Thyroid gland (tissue), 4 donors: ENCODE measurements at regions not wholly inside any gene's neighbourhood (a gene's known extent, or its start where the extent isn't known, plus 50 kb on each side); places are given as distances from the start of the nearest gene placed in this dataset.

Experiments used
- DNase-seq, 2 donors: peaks; one replicate each; pipeline ENCODE4 v3.0.0-alpha.2; 2019
- H3K27ac ChIP-seq, 3 donors: fragments of 200-600 bp; sonication (generic); 1 replicate in 2 of 3; 2 replicates in 1 of 3; pipeline ENCODE4 v1.5.1; 2016 to 2019; ENCODE audit warnings: mild to moderate bottlenecking in 1 of 3, moderate library complexity in 1 of 3
- H3K27me3 ChIP-seq: fragments of 200-600 bp; sonication (generic); one replicate; pipeline ENCODE4 v1.5.1; 2019
- H3K36me3 ChIP-seq, 2 donors: fragments of 200-600 bp; sonication (generic); one replicate each; pipeline ENCODE4 v1.5.1; 2016 to 2019
- H3K4me1 ChIP-seq, 2 donors: fragments of 200-600 bp; sonication (generic); one replicate each; pipeline ENCODE4 v1.5.1; 2017 to 2019
- H3K4me3 ChIP-seq, 3 donors: fragments of 200-600 bp; sonication (generic); replicated peaks in 1 of 3; 1 replicate in 2 of 3; 2 replicates in 1 of 3; pipeline ENCODE4 v1.5.1; 2016; ENCODE audit warnings: mild to moderate bottlenecking in 1 of 3
- H3K9me3 ChIP-seq: fragments of 200-600 bp; sonication (generic); one replicate; pipeline ENCODE4 v1.5.1; 2017
- CTCF ChIP-seq, 6 experiments: fragments of 200-600 bp in 3 of 6; fragments of 450-650 bp in 3 of 6; sonication (generic) in 3 of 6; IDR thresholded peaks; one replicate each; pipeline ENCODE4 v1.5.1; 2016 to 2019; ENCODE audit warnings: antibody characterized with exemption in 6 of 6, mild to moderate bottlenecking in 2 of 6, inconsistent platforms in 1 of 6, moderate library complexity in 1 of 6
- POLR2A ChIP-seq, 2 donors: fragments of 450-650 bp; IDR thresholded peaks; one replicate each; pipeline ENCODE4 v1.6.1; 2017; ENCODE audit warnings: antibody characterized with exemption in 2 of 2, mild to moderate bottlenecking in 2 of 2, moderate library complexity in 1 of 2
- WGBS, 2 donors: methylation state at CpG; one replicate each; pipeline ENCODE4 v1.1.5; 2017; 5-methylcytosine and 5-hydroxymethylcytosine counted together
- intact Hi-C: fragments of 100-400 bp; cut with DNase I; formaldehyde crosslinking; loops from one replicate; pipeline ENCODE4 v1.15.1; 2023

GRCh38 chr6:115814907-115815306, 245.8 kb downstream of the FRK start:
- 89 to 95% methylated on average over 1 of the region's 1 CpG for WGBS, 2 donors
- no peak for TF ChIP-seq POLR2A (IDR thresholded peaks at IDR 0.05)
- TF ChIP-seq CTCF (IDR thresholded peaks at IDR 0.05) = no peak
- H3K27ac ChIP-seq = no peak overlapping the region
- no peaks in the 10 kb centered on the region for H3K9me3 ChIP-seq
- no peak overlapping the region for H3K4me3 ChIP-seq
- no peaks in the 10 kb centered on the region for H3K4me1 ChIP-seq
- no peak for DNase-seq
- H3K36me3 ChIP-seq = no peaks in the 10 kb centered on the region
- no peaks in the 10 kb centered on the region for H3K27me3 ChIP-seq
- intact Hi-C loops = no loop called here

- Histone ChIP-seq H3K27me3 (no peaks in the 10 kb centered on the region), H3K36me3 (no peaks in the 10 kb centered on the region), H3K4me1 (no peaks in the 10 kb centered on the region), H3K9me3 (no peaks in the 10 kb centered on the region), H3K4me3 (no peak overlapping the region), H3K27ac (no peak overlapping the region)
- intact Hi-C loops = no loop called here
- TF ChIP-seq POLR2A (IDR thresholded peaks at IDR 0.05) (no peak), CTCF (IDR thresholded peaks at IDR 0.05) (no peak)
- 79 to 86% methylated on average over 5 of the region's 5 CpGs for WGBS, 2 donors
- no peak for DNase-seq
Observed at GRCh38 chr6:115811541-115811940, 249.2 kb downstream of the FRK start.

- 45 to 51% methylated on average over 1 of the region's 1 CpG for WGBS, 2 donors
Observed at GRCh38 chr6:115798229-115798628, 262.5 kb downstream of the FRK start.

GRCh38 chr6:115796829-115797228, 263.9 kb downstream of the FRK start:
- WGBS, 2 donors = 46 to 54% methylated on average over 1 of the region's 1 CpG
- Histone ChIP-seq H3K36me3 (no peaks in the 10 kb centered on the region), H3K4me1 (no peaks in the 10 kb centered on the region), H3K27me3 (no peaks in the 10 kb centered on the region), H3K4me3 (no peak overlapping the region), H3K9me3 (no peaks in the 10 kb centered on the region), H3K27ac (no peak overlapping the region)
- TF ChIP-seq POLR2A (IDR thresholded peaks at IDR 0.05) = no peak
- no peak for TF ChIP-seq CTCF (IDR thresholded peaks at IDR 0.05)
- intact Hi-C loops = no loop called here
- no peak for DNase-seq

More at GRCh38 chr6:115798229-115798628, 262.5 kb downstream of the FRK start:
- TF ChIP-seq CTCF (IDR thresholded peaks at IDR 0.05) (no peak), POLR2A (IDR thresholded peaks at IDR 0.05) (no peak)
- intact Hi-C loops = no loop called here
- Histone ChIP-seq H3K27me3 (no peaks in the 10 kb centered on the region), H3K27ac (no peak overlapping the region), H3K36me3 (no peaks in the 10 kb centered on the region), H3K4me3 (no peak overlapping the region), H3K9me3 (no peaks in the 10 kb centered on the region), H3K4me1 (no peaks in the 10 kb centered on the region)
- no peak for DNase-seq

- Histone ChIP-seq H3K27ac (no peak overlapping the region), H3K36me3 (no peaks in the 10 kb centered on the region), H3K4me1 (no peaks in the 10 kb centered on the region), H3K27me3 (no peaks in the 10 kb centered on the region), H3K9me3 (no peaks in the 10 kb centered on the region), H3K4me3 (no peak overlapping the region)
- DNase-seq = no peak
- intact Hi-C loops = no loop called here
- 86 to 90% methylated on average over 2 of the region's 2 CpGs for WGBS, 2 donors
- no peak for TF ChIP-seq POLR2A (IDR thresholded peaks at IDR 0.05)
- TF ChIP-seq CTCF (IDR thresholded peaks at IDR 0.05) = no peak
Observed at GRCh38 chr6:115796061-115796460, 264.6 kb downstream of the FRK start.
